NT2/D1 (cell line): ENCODE measurements at regions not wholly inside any gene's neighbourhood (a gene's known extent, or its start where the extent isn't known, plus 50 kb on each side); places are given as distances from the start of the nearest gene placed in this dataset.

Experiments used
- DNase-seq: peaks from one replicate; pipeline ENCODE4 v3.0.0-alpha.2; 2011; ENCODE audit warnings: low read depth, low spot score
- H3K27me3 ChIP-seq: 2 replicates; pipeline ENCODE4 v1.6.0; 2011; ENCODE audit warnings: mild to moderate bottlenecking; ENCODE audit not compliant: insufficient read length, insufficient read depth
- H3K36me3 ChIP-seq: 2 replicates; pipeline ENCODE4 v1.6.1; 2011; ENCODE audit warnings: mild to moderate bottlenecking, low read length, mixed read lengths; ENCODE audit not compliant: insufficient read depth, insufficient read length
- H3K4me1 ChIP-seq: 2 replicates; pipeline ENCODE4 v1.5.1; 2011; ENCODE audit not compliant: insufficient read depth, insufficient read length
- H3K4me3 ChIP-seq: 2 replicates; pipeline ENCODE4 v1.5.1; 2011; ENCODE audit warnings: low read depth; ENCODE audit not compliant: insufficient read length
- H3K9ac ChIP-seq: 2 replicates; pipeline ENCODE4 v1.6.0; 2011; ENCODE audit warnings: low read depth; ENCODE audit not compliant: insufficient read length
- H3K9me3 ChIP-seq: 2 replicates; pipeline ENCODE4 v1.5.1; 2011; ENCODE audit warnings: mild to moderate bottlenecking, low read length; ENCODE audit not compliant: insufficient read depth
- SUZ12 ChIP-seq: IDR thresholded peaks from 2 replicates; pipeline ENCODE4 v1.6.1; 2011; ENCODE audit not compliant: insufficient read length, insufficient read depth; ENCODE audit errors: extremely low read depth
- YY1 ChIP-seq: IDR thresholded peaks from 2 replicates; pipeline ENCODE4 v1.6.1; 2011; ENCODE audit not compliant: insufficient read length, insufficient read depth
- ZNF274 ChIP-seq: IDR thresholded peaks from 2 replicates; pipeline ENCODE4 v1.6.1; 2011; ENCODE audit warnings: mild to moderate bottlenecking, low read depth, low read length

GRCh38 chr2:145918951-145919350, 1399.0 kb upstream of the ZEB2 start:
- no peak for DNase-seq
- no peaks in the 10 kb centered on the region for H3K27me3 ChIP-seq
- no peak for TF ChIP-seq YY1
- no peak for TF ChIP-seq SUZ12
- no peak for TF ChIP-seq ZNF274
- no peaks in the 10 kb centered on the region for H3K9me3 ChIP-seq
- H3K4me1 ChIP-seq = no peaks in the 10 kb centered on the region
- no peaks in the 10 kb centered on the region for H3K36me3 ChIP-seq
- H3K4me3 ChIP-seq = no peak overlapping the region
- no peak overlapping the region for H3K9ac ChIP-seq

GRCh38 chr2:145916799-145917198, 1396.9 kb upstream of the ZEB2 start:
- no peak overlapping the region for H3K9ac ChIP-seq
- no peak for DNase-seq
- TF ChIP-seq SUZ12 (no peak), ZNF274 (no peak)
- H3K4me1 ChIP-seq = no peaks in the 10 kb centered on the region
- no peaks in the 10 kb centered on the region for H3K27me3 ChIP-seq
- no peak overlapping the region for H3K4me3 ChIP-seq
- H3K9me3 ChIP-seq = no peaks in the 10 kb centered on the region
- H3K36me3 ChIP-seq = no peaks in the 10 kb centered on the region

GRCh38 chr2:145914716-145915115, 1394.8 kb upstream of the ZEB2 start:
- Histone ChIP-seq H3K4me3 (no peak overlapping the region), H3K9ac (no peak overlapping the region), H3K27me3 (no peaks in the 10 kb centered on the region), H3K36me3 (no peaks in the 10 kb centered on the region), H3K9me3 (no peaks in the 10 kb centered on the region), H3K4me1 (no peaks in the 10 kb centered on the region)
- DNase-seq = no peak
- no peak for TF ChIP-seq YY1
- no peak for TF ChIP-seq SUZ12
- TF ChIP-seq ZNF274 = no peak

DNA sequence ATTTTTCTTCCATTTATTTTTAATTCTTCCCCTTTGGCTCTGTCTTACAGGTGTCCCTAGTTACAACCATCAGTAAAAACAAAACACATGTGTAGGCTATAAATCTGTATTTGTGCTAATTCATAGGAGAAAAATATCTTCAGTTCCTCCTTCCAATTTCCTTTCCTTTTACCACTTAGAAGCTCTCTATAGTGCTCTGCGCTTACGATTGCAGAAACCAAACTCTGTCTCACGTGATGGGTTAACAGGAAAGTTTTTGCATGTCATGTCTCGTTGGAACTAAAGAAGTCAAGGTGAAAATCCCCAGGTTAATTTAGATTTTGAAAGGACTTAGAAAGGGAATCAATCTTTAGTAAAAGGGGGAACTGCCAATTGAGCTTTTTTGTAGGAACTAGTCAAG, 1390.5 kb upstream of the ZEB2 start:
- TF ChIP-seq ZNF274 (no peak), YY1 (no peak), SUZ12 (no peak)
- DNase-seq = no peak
- no peaks in the 10 kb centered on the region for H3K36me3 ChIP-seq
- H3K27me3 ChIP-seq = no peaks in the 10 kb centered on the region
- no peak overlapping the region for H3K4me3 ChIP-seq
- H3K9ac ChIP-seq = no peak overlapping the region
- H3K4me1 ChIP-seq = no peaks in the 10 kb centered on the region
- H3K9me3 ChIP-seq = no peaks in the 10 kb centered on the region

- Histone ChIP-seq H3K4me1 (no peaks in the 10 kb centered on the region), H3K9ac (no peak overlapping the region), H3K9me3 (no peaks in the 10 kb centered on the region), H3K4me3 (no peak overlapping the region), H3K36me3 (no peaks in the 10 kb centered on the region), H3K27me3 (no peaks in the 10 kb centered on the region)
- DNase-seq = no peak
- TF ChIP-seq SUZ12 (no peak), ZNF274 (no peak), YY1 (no peak)
Measured at GRCh38 chr2:145909766-145910165, 1389.8 kb upstream of the ZEB2 start.

DNA sequence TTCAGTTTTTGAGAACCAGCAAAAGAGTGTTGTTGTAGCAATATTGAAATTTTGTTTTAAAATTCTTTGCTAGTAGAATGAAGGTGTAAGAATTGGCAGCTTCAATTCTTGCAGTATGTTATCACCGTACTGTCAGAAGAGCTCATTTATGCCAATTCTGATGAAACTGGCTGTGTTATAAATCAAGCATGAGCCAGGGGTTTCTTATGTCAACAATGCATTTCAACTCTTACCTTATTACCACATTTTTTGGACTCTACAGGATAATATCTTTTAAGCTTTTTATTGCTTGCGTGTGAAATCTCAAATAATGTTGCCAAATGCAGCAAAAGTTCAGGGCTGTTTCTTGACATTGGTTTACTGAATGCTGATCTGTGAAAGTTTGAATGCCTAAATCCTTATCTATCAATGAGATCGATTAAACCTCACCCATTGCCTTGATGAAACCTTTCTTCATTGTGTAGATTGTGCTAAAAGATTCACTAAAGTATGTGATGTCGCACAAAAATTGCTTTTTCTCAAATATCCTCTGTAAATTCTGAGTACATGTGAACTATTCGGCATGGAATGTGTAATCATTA, 1389.3 kb upstream of the ZEB2 start:
- no peaks in the 10 kb centered on the region for H3K36me3 ChIP-seq
- H3K4me1 ChIP-seq = no peaks in the 10 kb centered on the region
- TF ChIP-seq SUZ12 (no peak), ZNF274 (no peak), YY1 (no peak)
- no peak overlapping the region for H3K4me3 ChIP-seq
- DNase-seq = no peak
- H3K27me3 ChIP-seq = no peaks in the 10 kb centered on the region
- no peak overlapping the region for H3K9ac ChIP-seq
- H3K9me3 ChIP-seq = no peaks in the 10 kb centered on the region

- DNase-seq = peak; percentile 22
- Histone ChIP-seq H3K4me1 (no peaks in the 10 kb centered on the region), H3K9me3 (peaks cover 10% of the 10 kb centered on the region), H3K36me3 (no peaks in the 10 kb centered on the region), H3K9ac (no peak overlapping the region), H3K4me3 (no peak overlapping the region), H3K27me3 (no peaks in the 10 kb centered on the region)
- TF ChIP-seq ZNF274 (no peak), SUZ12 (no peak), YY1 (no peak)
Measured at GRCh38 chr2:145906354-145906753, 1386.4 kb upstream of the ZEB2 start.

DNA sequence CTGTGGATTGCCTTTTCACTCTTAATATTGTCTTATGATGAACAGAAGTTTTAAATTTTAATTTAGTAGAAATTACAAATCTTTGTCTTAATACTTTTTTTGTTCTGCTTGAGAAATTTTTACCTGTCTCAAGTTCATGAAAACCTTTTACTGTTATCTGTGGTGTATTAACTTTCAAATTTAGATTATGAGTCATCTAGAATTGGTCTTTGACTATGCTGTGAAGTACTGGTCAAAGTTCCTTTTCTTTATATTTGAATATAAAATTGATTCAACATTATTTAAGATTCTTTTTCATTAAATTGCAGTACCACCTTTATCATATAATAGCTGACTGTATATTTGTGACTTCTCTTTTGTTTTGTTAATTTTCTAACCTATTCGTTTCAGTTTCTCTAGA, 1385.5 kb upstream of the ZEB2 start:
- Histone ChIP-seq H3K9me3 (peaks cover 10% of the 10 kb centered on the region), H3K27me3 (no peaks in the 10 kb centered on the region), H3K4me1 (no peaks in the 10 kb centered on the region), H3K4me3 (no peak overlapping the region), H3K9ac (no peak overlapping the region), H3K36me3 (no peaks in the 10 kb centered on the region)
- DNase-seq = no peak
- TF ChIP-seq SUZ12 = no peak
- TF ChIP-seq YY1 = no peak
- TF ChIP-seq ZNF274 = no peak
